Endodermal cell (in vitro differentiated cells): ENCODE measurements at regions not wholly inside any gene's neighbourhood (a gene's known extent, or its start where the extent isn't known, plus 50 kb on each side); places are given as distances from the start of the nearest gene placed in this dataset.

Experiments
- DNase-seq: peaks from one replicate; pipeline ENCODE4 v3.0.0-alpha.2; 2017
- H3K27ac ChIP-seq: 2 replicates; pipeline ENCODE4 v1.5.1; 2013; ENCODE audit warnings: mild to moderate bottlenecking, low read depth, low read length, moderate library complexity
- H3K27me3 ChIP-seq: 2 replicates; pipeline ENCODE4 v1.6.1; 2013; ENCODE audit warnings: mild to moderate bottlenecking, low read length, moderate library complexity; ENCODE audit not compliant: insufficient read depth, control insufficient read depth, poor library complexity, severe bottlenecking
- H3K36me3 ChIP-seq: 2 replicates; pipeline ENCODE4 v1.7.0; 2013; ENCODE audit warnings: mild to moderate bottlenecking, low read length, moderate library complexity; ENCODE audit not compliant: control insufficient read depth, insufficient read depth
- H3K4me1 ChIP-seq: one replicate; pipeline ENCODE4 v1.7.0; 2013; ENCODE audit warnings: low read length; ENCODE audit not compliant: control insufficient read depth, insufficient read depth
- H3K4me3 ChIP-seq: 2 replicates; pipeline ENCODE4 v1.5.1; 2013; ENCODE audit warnings: mild to moderate bottlenecking, low read length, moderate library complexity
- H3K9ac ChIP-seq: 2 replicates; pipeline ENCODE4 v1.6.1; 2013; ENCODE audit warnings: mild to moderate bottlenecking, low read length, moderate library complexity; ENCODE audit not compliant: poor library complexity, severe bottlenecking; ENCODE audit errors: extremely low read depth
- H3K9me3 ChIP-seq: 2 replicates; pipeline ENCODE4 v1.6.1; 2013; ENCODE audit warnings: mild to moderate bottlenecking, low read length, moderate library complexity; ENCODE audit not compliant: control insufficient read depth
- H3K27ac Mint-ChIP-seq: 2 replicates; pipeline ENCODE4 v1.8.0; 2020; ENCODE audit warnings: mixed read lengths
- H3K27me3 Mint-ChIP-seq: 2 replicates; pipeline ENCODE4 v1.8.0; 2021; ENCODE audit warnings: mild to moderate bottlenecking, mixed read lengths; ENCODE audit not compliant: insufficient read depth
- H3K36me3 Mint-ChIP-seq: 2 replicates; pipeline ENCODE4 v1.8.0; 2020; ENCODE audit warnings: low read depth, mixed read lengths
- H3K4me1 Mint-ChIP-seq: 2 replicates; pipeline ENCODE4 v1.8.0; 2020; ENCODE audit warnings: mixed read lengths
- H3K4me3 Mint-ChIP-seq: 2 replicates; pipeline ENCODE4 v1.8.0; 2020; ENCODE audit warnings: mild to moderate bottlenecking, moderate library complexity, mixed read lengths
- H3K9me3 Mint-ChIP-seq: 2 replicates; pipeline ENCODE4 v1.8.0; 2020; ENCODE audit warnings: mild to moderate bottlenecking, mixed read lengths
- WGBS, 2 experiments: methylation state at CpG; one replicate each; pipeline versions ENCODE4 v1.1.5 to v1.1.7; 2013; ENCODE audit warnings: missing lambda C conversion rate in 2 of 2, mixed read lengths in 1 of 2; ENCODE audit not compliant: insufficient coverage in 1 of 2, insufficient read length in 1 of 2; 5-methylcytosine and 5-hydroxymethylcytosine counted together
- TF ChIP-seq, protein P1 (sequence below): fragments of 200-600 bp; sonication (generic); conservative IDR thresholded peaks from 2 replicates; pipeline ENCODE4 v1.5.0; 2021; ENCODE audit warnings: antibody characterized with exemption, mild to moderate bottlenecking

GRCh38 chr4:4663028-4663427 lies 121.2 kb upstream of the STX18 start:
- H3K36me3 ChIP-seq = no peaks in the 10 kb centered on the region
- no peak overlapping the region for H3K4me3 ChIP-seq
- no peak overlapping the region for H3K27ac ChIP-seq
- TF ChIP-seq, protein P1, sequence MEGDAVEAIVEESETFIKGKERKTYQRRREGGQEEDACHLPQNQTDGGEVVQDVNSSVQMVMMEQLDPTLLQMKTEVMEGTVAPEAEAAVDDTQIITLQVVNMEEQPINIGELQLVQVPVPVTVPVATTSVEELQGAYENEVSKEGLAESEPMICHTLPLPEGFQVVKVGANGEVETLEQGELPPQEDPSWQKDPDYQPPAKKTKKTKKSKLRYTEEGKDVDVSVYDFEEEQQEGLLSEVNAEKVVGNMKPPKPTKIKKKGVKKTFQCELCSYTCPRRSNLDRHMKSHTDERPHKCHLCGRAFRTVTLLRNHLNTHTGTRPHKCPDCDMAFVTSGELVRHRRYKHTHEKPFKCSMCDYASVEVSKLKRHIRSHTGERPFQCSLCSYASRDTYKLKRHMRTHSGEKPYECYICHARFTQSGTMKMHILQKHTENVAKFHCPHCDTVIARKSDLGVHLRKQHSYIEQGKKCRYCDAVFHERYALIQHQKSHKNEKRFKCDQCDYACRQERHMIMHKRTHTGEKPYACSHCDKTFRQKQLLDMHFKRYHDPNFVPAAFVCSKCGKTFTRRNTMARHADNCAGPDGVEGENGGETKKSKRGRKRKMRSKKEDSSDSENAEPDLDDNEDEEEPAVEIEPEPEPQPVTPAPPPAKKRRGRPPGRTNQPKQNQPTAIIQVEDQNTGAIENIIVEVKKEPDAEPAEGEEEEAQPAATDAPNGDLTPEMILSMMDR = no peak
- Mint-ChIP-seq H3K36me3 (peaks cover 2% of the 10 kb centered on the region), H3K9me3 (peaks cover 4% of the 10 kb centered on the region), H3K27ac (no peak overlapping the region), H3K27me3 (peaks cover 49% of the 10 kb centered on the region), H3K4me3 (no peak overlapping the region), H3K4me1 (peaks cover 25% of the 10 kb centered on the region)
- H3K27me3 ChIP-seq = peaks cover 29% of the 10 kb centered on the region
- H3K4me1 ChIP-seq = peaks cover 12% of the 10 kb centered on the region
- H3K9ac ChIP-seq = no peak overlapping the region
- no peak for DNase-seq
- H3K9me3 ChIP-seq = no peaks in the 10 kb centered on the region
- 90 to 93% methylated on average over 5 to 10 of the region's 10 CpGs for WGBS, 2 experiments

DNA sequence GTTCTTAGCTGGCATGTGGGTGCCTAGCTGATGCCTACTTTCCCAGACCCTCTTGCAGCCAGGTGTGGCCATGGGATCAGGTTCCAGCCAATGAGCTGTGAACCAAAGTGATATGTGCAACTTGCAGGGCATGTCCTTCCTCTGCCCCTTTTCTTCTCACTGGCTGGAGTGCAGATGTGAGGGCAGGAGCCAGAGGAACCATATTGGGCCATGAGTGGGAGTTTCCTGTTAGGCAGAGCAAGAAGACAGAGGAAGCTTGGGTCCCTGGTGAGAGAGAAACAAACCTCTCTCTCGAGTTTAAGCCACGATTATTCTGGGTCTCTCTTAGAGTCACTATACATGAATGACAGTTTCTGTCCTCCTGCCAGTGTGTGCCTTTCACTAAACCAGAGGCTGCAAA lies 120.4 kb upstream of the STX18 start:
- peaks cover 17% of the 10 kb centered on the region for H3K4me1 Mint-ChIP-seq
- Histone ChIP-seq H3K9me3 (no peaks in the 10 kb centered on the region), H3K27me3 (peaks cover 22% of the 10 kb centered on the region), H3K4me1 (peaks cover 7% of the 10 kb centered on the region), H3K4me3 (no peak overlapping the region), H3K27ac (no peak overlapping the region), H3K36me3 (no peaks in the 10 kb centered on the region), H3K9ac (no peak overlapping the region)
- TF ChIP-seq, protein P1 = no peak
- DNase-seq = no peak
- H3K36me3 Mint-ChIP-seq = peaks cover 6% of the 10 kb centered on the region
- no peak overlapping the region for H3K27ac Mint-ChIP-seq
- H3K4me3 Mint-ChIP-seq = no peak overlapping the region
- WGBS, 2 experiments = 84 to 90% methylated on average over 2 of the region's 2 CpGs
- peaks cover 53% of the 10 kb centered on the region for H3K27me3 Mint-ChIP-seq
- peaks cover 5% of the 10 kb centered on the region for H3K9me3 Mint-ChIP-seq

DNA sequence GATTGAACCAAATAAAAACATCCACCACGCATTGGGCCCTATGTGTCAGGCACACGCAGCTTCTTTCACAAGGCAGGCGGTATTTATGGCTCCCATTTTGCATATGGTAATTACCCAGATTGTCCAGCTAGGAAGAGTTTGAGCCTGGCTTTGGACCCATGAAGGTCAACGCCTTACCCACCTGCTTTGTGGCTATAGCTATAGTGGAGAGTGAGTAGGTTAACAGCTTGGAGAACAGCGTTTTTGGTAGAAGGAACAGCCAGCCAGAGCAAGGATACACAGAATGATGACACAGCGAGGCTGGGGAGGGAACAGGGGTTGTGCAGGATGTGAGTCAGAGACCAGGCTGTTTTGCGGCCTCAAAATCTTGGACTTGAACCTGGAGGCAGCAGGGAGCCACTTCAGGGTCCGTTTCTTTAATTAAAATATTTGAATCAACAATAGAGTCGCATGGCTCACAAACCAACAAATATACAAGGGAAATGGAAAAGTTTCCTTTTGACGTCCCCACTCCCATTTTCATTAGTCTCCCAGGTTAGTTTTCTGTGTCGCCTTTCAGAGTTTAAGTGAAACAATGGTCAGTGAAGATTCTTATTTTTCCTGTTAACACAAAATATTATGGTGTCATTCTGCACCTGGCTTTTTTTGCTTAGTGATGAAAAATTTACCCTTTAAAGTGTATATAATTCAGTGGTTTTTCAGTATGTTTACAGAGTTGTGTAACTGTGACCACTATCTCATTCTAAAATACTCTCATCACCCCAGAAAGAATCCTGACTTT lies 118.2 kb upstream of the STX18 start:
- Mint-ChIP-seq H3K9me3 (peaks cover 5% of the 10 kb centered on the region), H3K36me3 (peaks cover 6% of the 10 kb centered on the region), H3K4me3 (no peak overlapping the region), H3K4me1 (no peaks in the 10 kb centered on the region), H3K27ac (no peak overlapping the region), H3K27me3 (peaks cover 46% of the 10 kb centered on the region)
- Histone ChIP-seq H3K4me1 (no peaks in the 10 kb centered on the region), H3K27me3 (peaks cover 9% of the 10 kb centered on the region), H3K27ac (no peak overlapping the region), H3K9ac (no peak overlapping the region), H3K4me3 (no peak overlapping the region), H3K9me3 (no peaks in the 10 kb centered on the region), H3K36me3 (no peaks in the 10 kb centered on the region)
- WGBS, 2 experiments = 86 to 88% methylated on average over 8 to 11 of the region's 11 CpGs
- no peak for DNase-seq
- TF ChIP-seq, protein P1 = no peak
